Mononuclear cell (primary cell): ENCODE measurements at regions not wholly inside any gene's neighbourhood (a gene's known extent, or its start where the extent isn't known, plus 50 kb on each side); places are given as distances from the start of the nearest gene placed in this dataset.

ENCODE experiments used
- H3K27me3 ChIP-seq: 2 replicates; pipeline ENCODE4 v1.6.0; 2011; ENCODE audit warnings: low read length, control low read depth; ENCODE audit not compliant: insufficient read depth
- H3K4me1 ChIP-seq: 2 replicates; pipeline ENCODE4 v1.5.1; 2011; ENCODE audit warnings: mild to moderate bottlenecking, low read length, control low read depth; ENCODE audit not compliant: insufficient read depth
- H3K4me3 ChIP-seq: 2 replicates; pipeline ENCODE4 v1.5.1; 2011; ENCODE audit warnings: mild to moderate bottlenecking, low read length, moderate library complexity
- H3K9me3 ChIP-seq: 2 replicates; pipeline ENCODE4 v1.5.1; 2011; ENCODE audit warnings: low read depth, mild to moderate bottlenecking, control low read depth, low read length

- H3K4me1 ChIP-seq: peaks cover 6% of the 10 kb centered on the region
Observed at GRCh38 chr14:88995437-88996198, 171.2 kb downstream of the TTC8 start.

GRCh38 chr14:88998027-88998426, 173.6 kb downstream of the TTC8 start:
- Histone ChIP-seq H3K4me3 (no peak overlapping the region), H3K27me3 (peaks cover 3% of the 10 kb centered on the region), H3K9me3 (no peaks in the 10 kb centered on the region), H3K4me1 (peaks cover 10% of the 10 kb centered on the region)

More at GRCh38 chr14:88995437-88996198, 171.2 kb downstream of the TTC8 start:
- Histone ChIP-seq H3K27me3 (peaks cover 3% of the 10 kb centered on the region), H3K4me3 (no peak overlapping the region), H3K9me3 (no peaks in the 10 kb centered on the region)

GRCh38 chr14:88999137-88999536, 174.7 kb downstream of the TTC8 start:
- no peak overlapping the region for H3K4me3 ChIP-seq

GRCh38 chr14:89000007-89000942, 175.8 kb downstream of the TTC8 start:
- H3K4me3 ChIP-seq: no peak overlapping the region
- peaks cover 14% of the 10 kb centered on the region for H3K4me1 ChIP-seq
- no peaks in the 10 kb centered on the region for H3K9me3 ChIP-seq
- peaks cover 3% of the 10 kb centered on the region for H3K27me3 ChIP-seq

More at GRCh38 chr14:88999137-88999536, 174.7 kb downstream of the TTC8 start:
- Histone ChIP-seq H3K27me3 (peaks cover 3% of the 10 kb centered on the region), H3K4me1 (peaks cover 10% of the 10 kb centered on the region), H3K9me3 (no peaks in the 10 kb centered on the region)

GRCh38 chr14:89004166-89004565, 179.7 kb downstream of the TTC8 start:
- Histone ChIP-seq H3K4me3 (no peak overlapping the region), H3K4me1 (peaks cover 14% of the 10 kb centered on the region)

GRCh38 chr14:89007906-89008305, 183.5 kb downstream of the TTC8 start:
- no peaks in the 10 kb centered on the region for H3K9me3 ChIP-seq
- H3K27me3 ChIP-seq: no peaks in the 10 kb centered on the region
- peaks cover 4% of the 10 kb centered on the region for H3K4me1 ChIP-seq

More at GRCh38 chr14:89004166-89004565, 179.7 kb downstream of the TTC8 start:
- Histone ChIP-seq H3K27me3 (peaks cover under 1% of the 10 kb centered on the region), H3K9me3 (no peaks in the 10 kb centered on the region)

GRCh38 chr14:89011355-89012281, 187.2 kb downstream of the TTC8 start:
- Histone ChIP-seq H3K4me1 (peaks cover 8% of the 10 kb centered on the region), H3K4me3 (no peak overlapping the region), H3K9me3 (no peaks in the 10 kb centered on the region), H3K27me3 (no peaks in the 10 kb centered on the region)

More at GRCh38 chr14:89007906-89008305, 183.5 kb downstream of the TTC8 start:
- no peak overlapping the region for H3K4me3 ChIP-seq

GRCh38 chr14:89012282-89013097, 188.0 kb downstream of the TTC8 start:
- Histone ChIP-seq H3K27me3 (no peaks in the 10 kb centered on the region), H3K4me1 (peaks cover 8% of the 10 kb centered on the region), H3K9me3 (no peaks in the 10 kb centered on the region), H3K4me3 (no peak overlapping the region)

- H3K9me3 ChIP-seq: no peaks in the 10 kb centered on the region
- H3K27me3 ChIP-seq: no peaks in the 10 kb centered on the region
- no peak overlapping the region for H3K4me3 ChIP-seq
- peaks cover 8% of the 10 kb centered on the region for H3K4me1 ChIP-seq
Observed at GRCh38 chr14:89013098-89013504, 188.7 kb downstream of the TTC8 start.

- Histone ChIP-seq H3K27me3 (no peaks in the 10 kb centered on the region), H3K9me3 (no peaks in the 10 kb centered on the region), H3K4me1 (peaks cover 8% of the 10 kb centered on the region), H3K4me3 (no peak overlapping the region)
Observed at GRCh38 chr14:89013698-89014568, 189.5 kb downstream of the TTC8 start.

- H3K4me3 ChIP-seq: no peak overlapping the region
- H3K27me3 ChIP-seq: no peaks in the 10 kb centered on the region
- peaks cover 8% of the 10 kb centered on the region for H3K4me1 ChIP-seq
- no peaks in the 10 kb centered on the region for H3K9me3 ChIP-seq
Observed at GRCh38 chr14:89014569-89014850, 190.1 kb downstream of the TTC8 start.

GRCh38 chr14:89015016-89015415, 190.6 kb downstream of the TTC8 start:
- Histone ChIP-seq H3K4me1 (peaks cover 8% of the 10 kb centered on the region), H3K27me3 (no peaks in the 10 kb centered on the region), H3K4me3 (no peak overlapping the region), H3K9me3 (no peaks in the 10 kb centered on the region)

- peaks cover 8% of the 10 kb centered on the region for H3K4me1 ChIP-seq
- H3K9me3 ChIP-seq: no peaks in the 10 kb centered on the region
- H3K4me3 ChIP-seq: no peak overlapping the region
- H3K27me3 ChIP-seq: no peaks in the 10 kb centered on the region
Observed at GRCh38 chr14:89017417-89017816, 193.0 kb downstream of the TTC8 start.
